A549 (cell line): ENCODE measurements at regions not wholly inside any gene's neighbourhood (a gene's known extent, or its start where the extent isn't known, plus 50 kb on each side); places are given as distances from the start of the nearest gene placed in this dataset.

Experiments used
- ATAC-seq, 2 experiments: fragments of 200-7000 bp in 1 of 2; fragments of >200 bp in 1 of 2; cut with Nextera tagmentation in 1 of 2; cut with Tn5 transposase in 1 of 2; 3 replicates each; pipeline versions ENCODE4 v1.8.0 to v1.9.1; 2018 to 2020; ENCODE audit warnings: mild to moderate bottlenecking in 1 of 2, moderate library complexity in 1 of 2
- CTCF ChIA-PET: fragments of 300-600 bp; sonication (Branson Sonifier 250); formaldehyde crosslinking; extraction: SDS; loops from one replicate; lab custom pipeline; 2021; ENCODE audit warnings: antibody characterized with exemption, inconsistent platforms; lab: Yijun Ruan, JAX
- POLR2A ChIA-PET: fragments of 350-600 bp; formaldehyde crosslinking; extraction: SDS; loops from one replicate; lab custom pipeline; 2021; ENCODE audit warnings: antibody characterized with exemption, inconsistent platforms; lab: Yijun Ruan, JAX
- DNase-seq, 2 experiments: peaks; one replicate each; pipeline versions ENCODE4 v3.0.0 to v3.0.0-alpha.2; 2011 to 2016; ENCODE audit warnings: low read depth in 1 of 2, low spot score in 1 of 2
- FAIRE-seq: peaks from 2 replicates; lab custom pipeline; 2011; peaks lifted over from hg19 to GRCh38; lab: Jason Lieb, UNC
- H3K27ac ChIP-seq, 2 experiments: fragments of >200 bp; sonication (Bioruptor Twin); formaldehyde crosslinking; 3 replicates each; pipeline ENCODE4 v1.5.1; 2016 to 2017
- H3K4me1 ChIP-seq: fragments of >200 bp; sonication (Bioruptor Twin); formaldehyde crosslinking; 3 replicates; pipeline ENCODE4 v1.6.1; 2016
- H3K4me2 ChIP-seq: fragments of >200 bp; sonication (Bioruptor Twin); formaldehyde crosslinking; 3 replicates; pipeline ENCODE4 v1.6.1; 2016
- H3K4me3 ChIP-seq: fragments of >200 bp; sonication (Bioruptor Twin); formaldehyde crosslinking; 3 replicates; pipeline ENCODE4 v1.5.1; 2016
- H3K9me3 ChIP-seq: fragments of >200 bp; sonication (Bioruptor Twin); formaldehyde crosslinking; 3 replicates; pipeline ENCODE4 v1.6.1; 2016
- CHD4 ChIP-seq: fragments of 200-600 bp; sonication (generic); IDR thresholded peaks from 2 replicates; pipeline ENCODE4 v1.6.1; 2016; ENCODE audit warnings: antibody characterized with exemption, mild to moderate bottlenecking, borderline replicate concordance
- E2F6 ChIP-seq: IDR thresholded peaks from 2 replicates; pipeline ENCODE4 v1.6.1; 2012; ENCODE audit warnings: low read depth, borderline replicate concordance
- EHF ChIP-seq: fragments of 250-450 bp; sonication (Bioruptor Pico); IDR thresholded peaks from 2 replicates; pipeline ENCODE4 v1.5.0; 2020; ENCODE audit warnings: mild to moderate bottlenecking
- EHMT2 ChIP-seq: fragments of 200-600 bp; sonication (generic); IDR thresholded peaks from 2 replicates; pipeline ENCODE4 v1.6.1; 2016; ENCODE audit warnings: antibody characterized with exemption, low read depth, mild to moderate bottlenecking, moderate library complexity
- ESRRA ChIP-seq: fragments of 150-350 bp; IDR thresholded peaks from 2 replicates; pipeline ENCODE4 v1.6.1; 2014; ENCODE audit warnings: mild to moderate bottlenecking, low read length, borderline replicate concordance
- FOSL2 ChIP-seq, 2 experiments: fragments of 450-650 bp in 1 of 2; fragments of >200 bp in 1 of 2; sonication (Bioruptor Twin) in 1 of 2; formaldehyde crosslinking; IDR thresholded peaks; 2 replicates each; pipeline versions ENCODE4 v1.5.0 to v1.6.1; 2016 to 2020; ENCODE audit warnings: mild to moderate bottlenecking in 1 of 2, moderate library complexity in 1 of 2
- FOXS1 ChIP-seq: fragments of 250-450 bp; sonication (Bioruptor Pico); IDR thresholded peaks from 2 replicates; pipeline ENCODE4 v1.5.0; 2020; ENCODE audit warnings: mild to moderate bottlenecking, moderate library complexity
- HMGXB4 ChIP-seq: fragments of 250-450 bp; sonication (Bioruptor Pico); IDR thresholded peaks from 2 replicates; pipeline ENCODE4 v1.5.0; 2021; ENCODE audit warnings: mild to moderate bottlenecking, moderate library complexity, borderline replicate concordance
- HOXA7 ChIP-seq: fragments of 250-450 bp; sonication (Bioruptor Pico); IDR thresholded peaks from 2 replicates; pipeline ENCODE4 v1.5.0; 2020; ENCODE audit warnings: mild to moderate bottlenecking, moderate library complexity
- HOXB5 ChIP-seq: fragments of 250-450 bp; sonication (Bioruptor Pico); IDR thresholded peaks from 2 replicates; pipeline ENCODE4 v1.5.0; 2020; ENCODE audit warnings: mild to moderate bottlenecking, moderate library complexity
- MAFK ChIP-seq: fragments of 450-650 bp; IDR thresholded peaks from 2 replicates; pipeline ENCODE4 v1.6.1; 2014; ENCODE audit not compliant: partially characterized antibody
- NFE2L2 ChIP-seq: fragments of 150-350 bp; conservative IDR thresholded peaks from 2 replicates; pipeline ENCODE4 v1.6.1; 2014; ENCODE audit warnings: low read length
- NPAS2 ChIP-seq: fragments of 250-450 bp; sonication (Bioruptor Pico); IDR thresholded peaks from 2 replicates; pipeline ENCODE4 v1.8.0; 2022; ENCODE audit warnings: mild to moderate bottlenecking, moderate library complexity, borderline replicate concordance
- PHF8 ChIP-seq: fragments of 200-600 bp; sonication (generic); IDR thresholded peaks from 2 replicates; pipeline ENCODE4 v1.6.1; 2016; ENCODE audit warnings: low read depth, mild to moderate bottlenecking, antibody characterized with exemption, moderate library complexity, borderline replicate concordance
- RAD21 ChIP-seq, 2 experiments: fragments of >200 bp in 1 of 2; sonication (Bioruptor Twin) in 1 of 2; formaldehyde crosslinking in 1 of 2; IDR thresholded peaks in 1 of 2; conservative IDR thresholded peaks in 1 of 2; 2 replicates in 1 of 2; 3 replicates in 1 of 2; pipeline ENCODE4 v1.6.1; 2012 to 2018; ENCODE audit warnings: inconsistent platforms in 1 of 2
- RCOR1 ChIP-seq: fragments of 150-350 bp; IDR thresholded peaks from 2 replicates; pipeline ENCODE4 v1.6.1; 2014; ENCODE audit warnings: antibody characterized with exemption, low read length, low read depth
- RNF2 ChIP-seq: fragments of 200-600 bp; sonication (generic); IDR thresholded peaks from 2 replicates; pipeline ENCODE4 v1.6.1; 2016; ENCODE audit warnings: low read depth, mild to moderate bottlenecking, antibody characterized with exemption, moderate library complexity, borderline replicate concordance
- SMC3 ChIP-seq: fragments of >200 bp; sonication (Bioruptor Twin); formaldehyde crosslinking; IDR thresholded peaks from 3 replicates; pipeline ENCODE4 v1.6.1; 2018; ENCODE audit warnings: inconsistent platforms
- SREBF2 ChIP-seq: fragments of 450-650 bp; IDR thresholded peaks from 2 replicates; pipeline ENCODE4 v1.6.1; 2014; ENCODE audit warnings: mild to moderate bottlenecking, moderate library complexity
- TFCP2L1 ChIP-seq: fragments of 250-450 bp; sonication (Bioruptor Pico); IDR thresholded peaks from 2 replicates; pipeline ENCODE4 v1.5.0; 2021; ENCODE audit warnings: mild to moderate bottlenecking
- USF2 ChIP-seq: fragments of 450-650 bp; IDR thresholded peaks from 2 replicates; pipeline ENCODE4 v1.6.1; 2014; ENCODE audit warnings: antibody characterized with exemption
- ZFP36 ChIP-seq: fragments of 450-650 bp; IDR thresholded peaks from 2 replicates; pipeline ENCODE4 v1.6.1; 2014; ENCODE audit warnings: borderline replicate concordance; ENCODE audit not compliant: partially characterized antibody
- ZNF302 ChIP-seq: fragments of 250-450 bp; sonication (Bioruptor Pico); IDR thresholded peaks from 2 replicates; pipeline ENCODE4 v1.9.0; 2021; ENCODE audit warnings: inconsistent platforms, mild to moderate bottlenecking, moderate library complexity
- WGBS: methylation state at CpG from one replicate; pipeline ENCODE4 v1.1.6; 2017; ENCODE audit errors: missing lambda C conversion rate; 5-methylcytosine and 5-hydroxymethylcytosine counted together
- TF ChIP-seq, protein P1 (sequence below): fragments of 150-350 bp; IDR thresholded peaks from 2 replicates; pipeline ENCODE4 v1.6.1; 2014; ENCODE audit warnings: low read depth, mild to moderate bottlenecking, low read length
- TF ChIP-seq, protein P2 (sequence below): fragments of >200 bp; sonication (Bioruptor Twin); formaldehyde crosslinking; IDR thresholded peaks from 3 replicates; pipeline ENCODE4 v1.5.1; 2016
- TF ChIP-seq, protein P3 (sequence below): fragments of >200 bp; sonication (Bioruptor Twin); formaldehyde crosslinking; IDR thresholded peaks from 3 replicates; pipeline ENCODE4 v1.6.1; 2016
- TF ChIP-seq, protein P4 (sequence below): IDR thresholded peaks from 2 replicates; pipeline ENCODE4 v1.6.1; 2012

- CTCF ChIA-PET: no interaction called here
- DNase-seq: no peak
- ATAC-seq: no peak
These were observed 278.8 kb downstream of the GAS1 start for GRCh38 chr9:86668488-86668887.

DNA sequence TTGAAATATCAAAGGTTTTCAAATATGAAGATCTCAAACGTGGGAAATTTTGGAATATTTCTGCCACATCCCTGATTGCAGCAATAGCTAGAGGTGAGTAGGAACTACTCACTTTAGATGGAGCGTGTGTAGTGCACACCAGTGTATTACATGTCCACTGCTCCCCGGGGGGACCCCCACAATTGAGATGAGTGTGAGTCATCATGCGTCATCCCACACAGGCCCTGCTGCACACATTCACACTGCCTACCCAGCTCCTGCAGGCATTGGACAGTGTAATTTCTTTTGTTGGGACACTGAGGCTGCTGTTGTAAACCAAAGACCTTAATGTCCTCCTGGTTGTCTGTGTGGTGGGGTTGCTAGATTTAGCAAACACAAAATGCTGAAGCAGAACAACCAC is 280.0 kb downstream of the GAS1 start:
- Histone ChIP-seq H3K9me3 (no peaks in the 10 kb centered on the region; the same call in 2 of the 3 replicates), H3K4me2 (no peak overlapping the region), H3K4me3 (no peak overlapping the region), H3K4me1 (no peaks in the 10 kb centered on the region), H3K27ac (no peak overlapping the region)
- no peak for FAIRE-seq
- WGBS: 18% methylated on average over 4 of the region's 4 CpGs
- ATAC-seq: no peak
- no peak for DNase-seq
- POLR2A ChIA-PET: no interaction called here
- TF ChIP-seq ESRRA (no peak), SREBF2 (no peak), HMGXB4 (CRISPR knock-in tag) (no peak), RNF2 (no peak), HOXA7 (CRISPR knock-in tag) (no peak), HOXB5 (CRISPR knock-in tag) (no peak), E2F6 (no peak), EHMT2 (no peak), ZFP36 (no peak), CHD4 (no peak), ZNF302 (CRISPR knock-in tag) (no peak), FOSL2 (IDR thresholded peaks at IDR 0.05) (no peak), FOSL2 (CRISPR knock-in tag; IDR thresholded peaks at IDR 0.05) (no peak)
- CTCF ChIA-PET: interaction anchor here (0.6 to 0.7 kb wide), 2 partner anchors 40 to 234 kb away, joined by 3 read pairs; no protein-coding TSS in a partner anchor

More at GRCh38 chr9:86668488-86668887, 278.8 kb downstream of the GAS1 start:
- TF ChIP-seq PHF8: no peak
- TF ChIP-seq, protein P1, sequence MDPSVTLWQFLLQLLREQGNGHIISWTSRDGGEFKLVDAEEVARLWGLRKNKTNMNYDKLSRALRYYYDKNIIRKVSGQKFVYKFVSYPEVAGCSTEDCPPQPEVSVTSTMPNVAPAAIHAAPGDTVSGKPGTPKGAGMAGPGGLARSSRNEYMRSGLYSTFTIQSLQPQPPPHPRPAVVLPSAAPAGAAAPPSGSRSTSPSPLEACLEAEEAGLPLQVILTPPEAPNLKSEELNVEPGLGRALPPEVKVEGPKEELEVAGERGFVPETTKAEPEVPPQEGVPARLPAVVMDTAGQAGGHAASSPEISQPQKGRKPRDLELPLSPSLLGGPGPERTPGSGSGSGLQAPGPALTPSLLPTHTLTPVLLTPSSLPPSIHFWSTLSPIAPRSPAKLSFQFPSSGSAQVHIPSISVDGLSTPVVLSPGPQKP: no peak
- TF ChIP-seq NFE2L2: no peak
- TF ChIP-seq USF2: no peak
- TF ChIP-seq SREBF2: no peak
- no peak for TF ChIP-seq RAD21 (conservative IDR thresholded peaks at IDR 0.05 in 1 of 2, IDR thresholded peaks at IDR 0.05 in 1 of 2)
- no peak for TF ChIP-seq HOXA7 (CRISPR knock-in tag)
- no peak for TF ChIP-seq E2F6
- TF ChIP-seq RCOR1: no peak
- no peak for TF ChIP-seq FOXS1 (CRISPR knock-in tag)
- no peak for TF ChIP-seq TFCP2L1
- no peak for TF ChIP-seq NPAS2 (CRISPR knock-in tag)
- TF ChIP-seq EHF (CRISPR knock-in tag): no peak
- TF ChIP-seq, protein P2, sequence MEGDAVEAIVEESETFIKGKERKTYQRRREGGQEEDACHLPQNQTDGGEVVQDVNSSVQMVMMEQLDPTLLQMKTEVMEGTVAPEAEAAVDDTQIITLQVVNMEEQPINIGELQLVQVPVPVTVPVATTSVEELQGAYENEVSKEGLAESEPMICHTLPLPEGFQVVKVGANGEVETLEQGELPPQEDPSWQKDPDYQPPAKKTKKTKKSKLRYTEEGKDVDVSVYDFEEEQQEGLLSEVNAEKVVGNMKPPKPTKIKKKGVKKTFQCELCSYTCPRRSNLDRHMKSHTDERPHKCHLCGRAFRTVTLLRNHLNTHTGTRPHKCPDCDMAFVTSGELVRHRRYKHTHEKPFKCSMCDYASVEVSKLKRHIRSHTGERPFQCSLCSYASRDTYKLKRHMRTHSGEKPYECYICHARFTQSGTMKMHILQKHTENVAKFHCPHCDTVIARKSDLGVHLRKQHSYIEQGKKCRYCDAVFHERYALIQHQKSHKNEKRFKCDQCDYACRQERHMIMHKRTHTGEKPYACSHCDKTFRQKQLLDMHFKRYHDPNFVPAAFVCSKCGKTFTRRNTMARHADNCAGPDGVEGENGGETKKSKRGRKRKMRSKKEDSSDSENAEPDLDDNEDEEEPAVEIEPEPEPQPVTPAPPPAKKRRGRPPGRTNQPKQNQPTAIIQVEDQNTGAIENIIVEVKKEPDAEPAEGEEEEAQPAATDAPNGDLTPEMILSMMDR: no peak
- TF ChIP-seq, protein P3, sequence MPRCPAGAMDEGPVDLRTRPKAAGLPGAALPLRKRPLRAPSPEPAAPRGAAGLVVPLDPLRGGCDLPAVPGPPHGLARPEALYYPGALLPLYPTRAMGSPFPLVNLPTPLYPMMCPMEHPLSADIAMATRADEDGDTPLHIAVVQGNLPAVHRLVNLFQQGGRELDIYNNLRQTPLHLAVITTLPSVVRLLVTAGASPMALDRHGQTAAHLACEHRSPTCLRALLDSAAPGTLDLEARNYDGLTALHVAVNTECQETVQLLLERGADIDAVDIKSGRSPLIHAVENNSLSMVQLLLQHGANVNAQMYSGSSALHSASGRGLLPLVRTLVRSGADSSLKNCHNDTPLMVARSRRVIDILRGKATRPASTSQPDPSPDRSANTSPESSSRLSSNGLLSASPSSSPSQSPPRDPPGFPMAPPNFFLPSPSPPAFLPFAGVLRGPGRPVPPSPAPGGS: no peak
- TF ChIP-seq MAFK: no peak
- no peak for TF ChIP-seq SMC3
- TF ChIP-seq, protein P4, sequence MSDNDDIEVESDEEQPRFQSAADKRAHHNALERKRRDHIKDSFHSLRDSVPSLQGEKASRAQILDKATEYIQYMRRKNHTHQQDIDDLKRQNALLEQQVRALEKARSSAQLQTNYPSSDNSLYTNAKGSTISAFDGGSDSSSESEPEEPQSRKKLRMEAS: no peak
- TF ChIP-seq ZNF302 (CRISPR knock-in tag): no peak
- Histone ChIP-seq H3K4me2 (no peak overlapping the region), H3K27ac (no peak overlapping the region), H3K9me3 (no peaks in the 10 kb centered on the region; the same call in 2 of the 3 replicates), H3K4me3 (no peak overlapping the region), H3K4me1 (no peaks in the 10 kb centered on the region)
- POLR2A ChIA-PET: no interaction called here
- no peak for FAIRE-seq
